SK-N-SH (cell line): ENCODE measurements at regions not wholly inside any gene's neighbourhood (a gene's known extent, or its start where the extent isn't known, plus 50 kb on each side); places are given as distances from the start of the nearest gene placed in this dataset.

ENCODE experiments used
- CTCF ChIA-PET: fragments of 300-600, 350-600 bp; formaldehyde crosslinking; extraction: SDS; loops from one replicate; lab custom pipeline; 2021; lab: Yijun Ruan, JAX
- POLR2A ChIA-PET: fragments of 350-600 bp; sonication (Branson Sonifier 250); formaldehyde crosslinking; extraction: SDS; loops from one replicate; lab custom pipeline; 2020; ENCODE audit warnings: antibody characterized with exemption, inconsistent platforms; lab: Yijun Ruan, JAX
- DNase-seq: peaks from one replicate; pipeline ENCODE4 v3.0.0; 2012
- H2AFZ ChIP-seq: fragments of 200-600 bp; sonication (generic); 2 replicates; pipeline ENCODE4 v1.8.1; 2016; ENCODE audit warnings: antibody characterized with exemption, mild to moderate bottlenecking, low read depth
- H3F3A ChIP-seq: fragments of 200-600 bp; sonication (generic); replicated peaks from 2 replicates; pipeline ENCODE3; 2016; ENCODE audit warnings: antibody characterized with exemption, mild to moderate bottlenecking; ENCODE audit not compliant: insufficient read depth
- H3K27ac ChIP-seq, 2 experiments: fragments of 200-500 bp in 1 of 2; fragments of 200-600 bp in 1 of 2; sonication (Bioruptor generic) in 1 of 2; sonication (generic), shearing (Covaris generic) in 1 of 2; 2 replicates each; pipeline versions ENCODE4 v1.5.1 to v1.6.1; 2014 to 2016; ENCODE audit warnings: low read depth in 2 of 2, inconsistent platforms in 1 of 2, low read length in 1 of 2, mild to moderate bottlenecking in 1 of 2, mixed read lengths in 1 of 2
- H3K27me3 ChIP-seq: fragments of 200-600 bp; sonication (generic), shearing (Covaris generic); 2 replicates; pipeline ENCODE4 v1.6.1; 2016; ENCODE audit warnings: mixed run types; ENCODE audit not compliant: insufficient read depth
- H3K36me3 ChIP-seq, 2 experiments: fragments of 200-500 bp in 1 of 2; fragments of 200-600 bp in 1 of 2; sonication (Bioruptor generic) in 1 of 2; sonication (generic) in 1 of 2; replicated peaks in 1 of 2; 2 replicates each; pipeline versions ENCODE3 to v1.5.1; 2014 to 2016; ENCODE audit warnings: low read length in 1 of 2, mild to moderate bottlenecking in 1 of 2; ENCODE audit not compliant: insufficient read depth in 2 of 2, control insufficient read depth in 1 of 2
- H3K4me1 ChIP-seq, 2 experiments: fragments of 200-500 bp in 1 of 2; fragments of 200-600 bp in 1 of 2; sonication (Bioruptor generic) in 1 of 2; sonication (generic), shearing (Covaris generic) in 1 of 2; 2 replicates each; pipeline versions ENCODE4 v1.5.1 to v1.6.1; 2014 to 2016; ENCODE audit warnings: low read depth in 1 of 2, low read length in 1 of 2, mixed run types in 1 of 2; ENCODE audit not compliant: insufficient read depth in 2 of 2, control insufficient read depth in 1 of 2
- H3K4me2 ChIP-seq: fragments of 200-600 bp; sonication (generic), shearing (Covaris generic); 2 replicates; pipeline ENCODE4 v1.6.1; 2017; ENCODE audit warnings: mixed run types
- H3K4me3 ChIP-seq, 2 experiments: fragments of 200-500 bp in 1 of 2; fragments of 200-600 bp in 1 of 2; sonication (Bioruptor generic) in 1 of 2; sonication (generic), shearing (Covaris generic) in 1 of 2; 2 replicates each; pipeline versions ENCODE4 v1.5.1 to v1.8.1; 2014 to 2016; ENCODE audit warnings: low read depth in 2 of 2, inconsistent platforms in 1 of 2, low read length in 1 of 2, mild to moderate bottlenecking in 1 of 2, mixed read lengths in 1 of 2, moderate library complexity in 1 of 2
- H3K79me2 ChIP-seq: fragments of 200-600 bp; sonication (generic); 2 replicates; pipeline ENCODE4 v1.8.1; 2017; ENCODE audit warnings: mild to moderate bottlenecking; ENCODE audit not compliant: insufficient read depth
- H3K9ac ChIP-seq: fragments of 200-600 bp; sonication (generic); 2 replicates; pipeline ENCODE4 v1.6.1; 2017; ENCODE audit warnings: mixed run types
- H3K9me2 ChIP-seq: fragments of 200-600 bp; sonication (generic); 2 replicates; pipeline ENCODE4 v1.6.1; 2017; ENCODE audit warnings: mixed run types
- H3K9me3 ChIP-seq: fragments of 200-600 bp; sonication (generic); 2 replicates; pipeline ENCODE4 v1.6.1; 2017; ENCODE audit warnings: mixed run types, mild to moderate bottlenecking, moderate library complexity
- H4K20me1 ChIP-seq: fragments of 200-600 bp; sonication (generic); 2 replicates; pipeline ENCODE4 v1.6.1; 2017; ENCODE audit warnings: mild to moderate bottlenecking, mixed run types; ENCODE audit not compliant: insufficient read depth
- ELF1 ChIP-seq: IDR thresholded peaks from 2 replicates; pipeline ENCODE4 v1.4.0; 2012
- EP300 ChIP-seq, 2 experiments: IDR thresholded peaks; 2 replicates each; pipeline versions ENCODE4 v1.4.0 to v1.6.1; 2012; ENCODE audit warnings: borderline replicate concordance in 1 of 2, low read depth in 1 of 2, low read length in 1 of 2
- EZH2phosphoT487 ChIP-seq: fragments of 200-600 bp; sonication (generic); IDR thresholded peaks from 2 replicates; pipeline ENCODE4 v1.6.1; 2017; ENCODE audit warnings: low read depth, mixed run types, mild to moderate bottlenecking, antibody characterized with exemption, moderate library complexity, borderline replicate concordance
- FOSL2 ChIP-seq: IDR thresholded peaks from 2 replicates; pipeline ENCODE4 v1.4.0; 2012; ENCODE audit warnings: low read depth, mild to moderate bottlenecking, moderate library complexity, borderline replicate concordance
- FOXM1 ChIP-seq: IDR thresholded peaks from 2 replicates; pipeline ENCODE4 v1.4.0; 2012; ENCODE audit warnings: low read depth, mild to moderate bottlenecking
- GABPA ChIP-seq: IDR thresholded peaks from 2 replicates; pipeline ENCODE4 v1.4.0; 2012; ENCODE audit warnings: low read depth, mild to moderate bottlenecking
- GATA2 ChIP-seq: sonication (generic); formaldehyde crosslinking; IDR thresholded peaks from 2 replicates; pipeline ENCODE4 v1.5.0; 2020; ENCODE audit warnings: mild to moderate bottlenecking, missing genetic modification reagents
- IRF3 ChIP-seq: fragments of 150-350 bp; IDR thresholded peaks from 2 replicates; pipeline ENCODE4 v1.6.1; 2016; ENCODE audit warnings: mild to moderate bottlenecking, low read depth, low read length
- JUND ChIP-seq: IDR thresholded peaks from 2 replicates; pipeline ENCODE4 v1.4.0; 2012
- MEF2A ChIP-seq: IDR thresholded peaks from 2 replicates; pipeline ENCODE4 v1.4.0; 2012; ENCODE audit warnings: low read depth, borderline replicate concordance
- MXI1 ChIP-seq: IDR thresholded peaks from 2 replicates; pipeline ENCODE4 v1.6.1; 2012; ENCODE audit warnings: mild to moderate bottlenecking, low read depth, low read length, improper control_type of control experiment
- NFIC ChIP-seq: IDR thresholded peaks from 2 replicates; pipeline ENCODE4 v1.4.0; 2012; ENCODE audit warnings: borderline replicate concordance
- NRF1 ChIP-seq: IDR thresholded peaks from 2 replicates; pipeline ENCODE4 v1.6.1; 2012; ENCODE audit warnings: low read depth, mild to moderate bottlenecking, low read length
- POLR2AphosphoS5 ChIP-seq: IDR thresholded peaks from 2 replicates; pipeline ENCODE4 v1.6.1; 2012; ENCODE audit warnings: low read depth, low read length
- RAD21 ChIP-seq: IDR thresholded peaks from 2 replicates; pipeline ENCODE4 v1.6.1; 2012; ENCODE audit warnings: mild to moderate bottlenecking, low read length
- RCOR1 ChIP-seq: fragments of 150-350 bp; IDR thresholded peaks from 2 replicates; pipeline ENCODE4 v1.6.1; 2017; ENCODE audit warnings: antibody characterized with exemption, low read length
- RXRA ChIP-seq: IDR thresholded peaks from 2 replicates; pipeline ENCODE4 v1.4.0; 2012; ENCODE audit warnings: low read depth, mild to moderate bottlenecking, borderline replicate concordance
- SIN3A ChIP-seq: IDR thresholded peaks from 2 replicates; pipeline ENCODE4 v1.6.1; 2012; ENCODE audit warnings: low read depth, mild to moderate bottlenecking, low read length, moderate library complexity, borderline replicate concordance
- SMC3 ChIP-seq: IDR thresholded peaks from 2 replicates; pipeline ENCODE4 v1.6.1; 2012; ENCODE audit warnings: low read depth, low read length, improper control_type of control experiment
- TAF1 ChIP-seq: IDR thresholded peaks from 2 replicates; pipeline ENCODE4 v1.6.1; 2012; ENCODE audit warnings: low read depth, mild to moderate bottlenecking, low read length, moderate library complexity, borderline replicate concordance
- TCF12 ChIP-seq: IDR thresholded peaks from 2 replicates; pipeline ENCODE4 v1.4.0; 2012
- TEAD4 ChIP-seq: IDR thresholded peaks from 2 replicates; pipeline ENCODE4 v1.4.0; 2012; ENCODE audit warnings: mild to moderate bottlenecking, borderline replicate concordance; ENCODE audit not compliant: insufficient read depth
- YY1 ChIP-seq: IDR thresholded peaks from 2 replicates; pipeline ENCODE4 v1.4.0; 2012; ENCODE audit warnings: low read depth, mild to moderate bottlenecking
- WGBS: methylation state at CpG from one replicate; pipeline ENCODE4 v1.1.6; 2017; ENCODE audit warnings: low lambda C conversion rate; 5-methylcytosine and 5-hydroxymethylcytosine counted together
- TF ChIP-seq, protein P1 (sequence below): fragments of 150-350 bp; IDR thresholded peaks from 2 replicates; pipeline ENCODE4 v1.6.1; 2017; ENCODE audit warnings: antibody characterized with exemption, low read length, low read depth, borderline replicate concordance
- TF ChIP-seq, protein P2 (sequence below): IDR thresholded peaks from 2 replicates; pipeline ENCODE4 v1.4.0; 2012; ENCODE audit warnings: low read depth
- TF ChIP-seq, protein P3 (sequence below): IDR thresholded peaks from 2 replicates; pipeline ENCODE4 v1.4.0; 2012; ENCODE audit warnings: low read depth, borderline replicate concordance
- TF ChIP-seq, protein P4 (sequence below): IDR thresholded peaks from 2 replicates; pipeline ENCODE4; 2012
- TF ChIP-seq, protein P5 (sequence below): fragments of 200-600 bp; sonication (generic); IDR thresholded peaks from 2 replicates; pipeline ENCODE4 v1.6.1; 2017; ENCODE audit warnings: antibody characterized with exemption, mild to moderate bottlenecking, moderate library complexity

- H4K20me1 ChIP-seq, result no peaks in the 10 kb centered on the region
- no peaks in the 10 kb centered on the region for H3K9me3 ChIP-seq
- H3K4me2 ChIP-seq, result peak overlapping the region; percentile 68
- H3K4me1 ChIP-seq, result peaks cover 13 to 33% of the 10 kb centered on the region in 2 experiments
- no peak for DNase-seq
- no peaks in the 10 kb centered on the region; the same call in 1 of the 2 replicates for H3K9me2 ChIP-seq
- WGBS, result 7% methylated on average over 2 of the region's 2 CpGs
- ChIA-PET CTCF (no interaction called here), POLR2A (no interaction called here)
- no peaks in the 10 kb centered on the region for H3K36me3 ChIP-seq
- peak overlapping the region; percentile 64 to 85; a peak in 3 of 4 replicates for H3K27ac ChIP-seq
- H3K9ac ChIP-seq, result no peak overlapping the region; the same call in 1 of the 2 replicates
- no peaks in the 10 kb centered on the region for H3K27me3 ChIP-seq
- no peak overlapping the region for H2AFZ ChIP-seq
- H3K4me3 ChIP-seq, result no peak overlapping the region
- no peaks in the 10 kb centered on the region for H3K79me2 ChIP-seq
- H3F3A ChIP-seq, result peaks cover 31% of the 10 kb centered on the region
- TF ChIP-seq RXRA (peak; percentile 85), FOSL2 (peak; percentile 87), ELF1 (peak; percentile 30; the same call in 1 of the 2 replicates), IRF3 (no peak), TAF1 (no peak), SMC3 (no peak), YY1 (peak; percentile 73), FOXM1 (peak; percentile 85), POLR2AphosphoS5 (peak; percentile 71; the same call in 1 of the 2 replicates), RCOR1 (no peak), EZH2phosphoT487 (no peak), TEAD4 (peak; percentile 99), NFIC (peak; percentile 97), NRF1 (no peak), RAD21 (no peak), TCF12 (peak; percentile 97), GABPA (no peak), EP300 (IDR thresholded peaks at IDR 0.05; ENCODE audit: borderline replicate concordance in 1 of 2, low read depth in 1 of 2, low read length in 1 of 2) (peak; percentile 68 to 98), MXI1 (no peak), MEF2A (peak; percentile 72), GATA2 (CRISPR knock-in tag) (no peak), JUND (peak; percentile 98), SIN3A (no peak)
- TF ChIP-seq, protein P1, sequence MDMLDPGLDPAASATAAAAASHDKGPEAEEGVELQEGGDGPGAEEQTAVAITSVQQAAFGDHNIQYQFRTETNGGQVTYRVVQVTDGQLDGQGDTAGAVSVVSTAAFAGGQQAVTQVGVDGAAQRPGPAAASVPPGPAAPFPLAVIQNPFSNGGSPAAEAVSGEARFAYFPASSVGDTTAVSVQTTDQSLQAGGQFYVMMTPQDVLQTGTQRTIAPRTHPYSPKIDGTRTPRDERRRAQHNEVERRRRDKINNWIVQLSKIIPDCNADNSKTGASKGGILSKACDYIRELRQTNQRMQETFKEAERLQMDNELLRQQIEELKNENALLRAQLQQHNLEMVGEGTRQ, result no peak
- TF ChIP-seq, protein P2, sequence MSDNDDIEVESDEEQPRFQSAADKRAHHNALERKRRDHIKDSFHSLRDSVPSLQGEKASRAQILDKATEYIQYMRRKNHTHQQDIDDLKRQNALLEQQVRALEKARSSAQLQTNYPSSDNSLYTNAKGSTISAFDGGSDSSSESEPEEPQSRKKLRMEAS, result no peak; the same call in 1 of the 2 replicates
- TF ChIP-seq, protein P3, sequence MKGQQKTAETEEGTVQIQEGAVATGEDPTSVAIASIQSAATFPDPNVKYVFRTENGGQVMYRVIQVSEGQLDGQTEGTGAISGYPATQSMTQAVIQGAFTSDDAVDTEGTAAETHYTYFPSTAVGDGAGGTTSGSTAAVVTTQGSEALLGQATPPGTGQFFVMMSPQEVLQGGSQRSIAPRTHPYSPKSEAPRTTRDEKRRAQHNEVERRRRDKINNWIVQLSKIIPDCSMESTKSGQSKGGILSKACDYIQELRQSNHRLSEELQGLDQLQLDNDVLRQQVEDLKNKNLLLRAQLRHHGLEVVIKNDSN, result 0 out of 2 replicates have a peak, but pooled peaks have one; percentile 8
- TF ChIP-seq, protein P4, sequence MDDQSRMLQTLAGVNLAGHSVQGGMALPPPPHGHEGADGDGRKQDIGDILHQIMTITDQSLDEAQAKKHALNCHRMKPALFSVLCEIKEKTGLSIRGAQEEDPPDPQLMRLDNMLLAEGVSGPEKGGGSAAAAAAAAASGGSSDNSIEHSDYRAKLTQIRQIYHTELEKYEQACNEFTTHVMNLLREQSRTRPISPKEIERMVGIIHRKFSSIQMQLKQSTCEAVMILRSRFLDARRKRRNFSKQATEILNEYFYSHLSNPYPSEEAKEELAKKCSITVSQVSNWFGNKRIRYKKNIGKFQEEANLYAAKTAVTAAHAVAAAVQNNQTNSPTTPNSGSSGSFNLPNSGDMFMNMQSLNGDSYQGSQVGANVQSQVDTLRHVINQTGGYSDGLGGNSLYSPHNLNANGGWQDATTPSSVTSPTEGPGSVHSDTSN, result peak; percentile 94
- TF ChIP-seq, protein P5, sequence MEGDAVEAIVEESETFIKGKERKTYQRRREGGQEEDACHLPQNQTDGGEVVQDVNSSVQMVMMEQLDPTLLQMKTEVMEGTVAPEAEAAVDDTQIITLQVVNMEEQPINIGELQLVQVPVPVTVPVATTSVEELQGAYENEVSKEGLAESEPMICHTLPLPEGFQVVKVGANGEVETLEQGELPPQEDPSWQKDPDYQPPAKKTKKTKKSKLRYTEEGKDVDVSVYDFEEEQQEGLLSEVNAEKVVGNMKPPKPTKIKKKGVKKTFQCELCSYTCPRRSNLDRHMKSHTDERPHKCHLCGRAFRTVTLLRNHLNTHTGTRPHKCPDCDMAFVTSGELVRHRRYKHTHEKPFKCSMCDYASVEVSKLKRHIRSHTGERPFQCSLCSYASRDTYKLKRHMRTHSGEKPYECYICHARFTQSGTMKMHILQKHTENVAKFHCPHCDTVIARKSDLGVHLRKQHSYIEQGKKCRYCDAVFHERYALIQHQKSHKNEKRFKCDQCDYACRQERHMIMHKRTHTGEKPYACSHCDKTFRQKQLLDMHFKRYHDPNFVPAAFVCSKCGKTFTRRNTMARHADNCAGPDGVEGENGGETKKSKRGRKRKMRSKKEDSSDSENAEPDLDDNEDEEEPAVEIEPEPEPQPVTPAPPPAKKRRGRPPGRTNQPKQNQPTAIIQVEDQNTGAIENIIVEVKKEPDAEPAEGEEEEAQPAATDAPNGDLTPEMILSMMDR, result no peak
Measured at GRCh38 chr17:71632328-71632727, 488.5 kb upstream of the SOX9 start.
